ENCODE measurements at regions not wholly inside any gene's neighbourhood (a gene's known extent, or its start where the extent isn't known, plus 50 kb on each side); places are given as distances from the start of the nearest gene placed in this dataset.
"Not testable (repeated sequence)": the region's sequence is repeated elsewhere in the genome, so short reads cannot be mapped to it uniquely, and the experiment has no call there.

DNA sequence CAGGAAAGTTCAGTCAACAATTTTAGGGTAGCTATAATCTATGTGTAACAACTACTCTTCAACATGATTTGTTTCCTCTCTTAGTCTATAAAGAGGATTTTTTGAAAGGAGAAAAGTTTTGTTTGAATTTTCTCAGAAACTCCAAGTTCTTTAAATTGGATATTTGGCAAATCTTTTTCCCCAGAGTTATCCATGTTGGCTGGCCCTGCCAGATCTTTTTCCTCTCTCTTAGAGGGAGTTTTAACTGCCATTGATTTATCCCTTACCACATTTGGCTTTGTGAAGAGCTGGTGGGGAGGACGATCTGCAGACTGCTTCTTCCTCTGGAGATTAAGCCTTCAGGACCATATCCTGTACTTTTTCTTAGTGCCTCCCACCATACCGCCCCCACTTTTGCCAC, 64.9 kb upstream of the ROPN1 start:
- Histone ChIP-seq H3K27ac (no peak overlapping the region), H3K4me3 (no peak overlapping the region), H3K36me3 (no peaks in the 10 kb centered on the region), H3K9me3 (no peaks in the 10 kb centered on the region), H3K4me1 (no peaks in the 10 kb centered on the region), H3K27me3 (no peaks in the 10 kb centered on the region)
- TF ChIP-seq POLR2A (IDR thresholded peaks at IDR 0.05) = no peak
- TF ChIP-seq, protein P1, sequence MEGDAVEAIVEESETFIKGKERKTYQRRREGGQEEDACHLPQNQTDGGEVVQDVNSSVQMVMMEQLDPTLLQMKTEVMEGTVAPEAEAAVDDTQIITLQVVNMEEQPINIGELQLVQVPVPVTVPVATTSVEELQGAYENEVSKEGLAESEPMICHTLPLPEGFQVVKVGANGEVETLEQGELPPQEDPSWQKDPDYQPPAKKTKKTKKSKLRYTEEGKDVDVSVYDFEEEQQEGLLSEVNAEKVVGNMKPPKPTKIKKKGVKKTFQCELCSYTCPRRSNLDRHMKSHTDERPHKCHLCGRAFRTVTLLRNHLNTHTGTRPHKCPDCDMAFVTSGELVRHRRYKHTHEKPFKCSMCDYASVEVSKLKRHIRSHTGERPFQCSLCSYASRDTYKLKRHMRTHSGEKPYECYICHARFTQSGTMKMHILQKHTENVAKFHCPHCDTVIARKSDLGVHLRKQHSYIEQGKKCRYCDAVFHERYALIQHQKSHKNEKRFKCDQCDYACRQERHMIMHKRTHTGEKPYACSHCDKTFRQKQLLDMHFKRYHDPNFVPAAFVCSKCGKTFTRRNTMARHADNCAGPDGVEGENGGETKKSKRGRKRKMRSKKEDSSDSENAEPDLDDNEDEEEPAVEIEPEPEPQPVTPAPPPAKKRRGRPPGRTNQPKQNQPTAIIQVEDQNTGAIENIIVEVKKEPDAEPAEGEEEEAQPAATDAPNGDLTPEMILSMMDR (IDR thresholded peaks at IDR 0.05) = no peak
- no peak for DNase-seq

DNA sequence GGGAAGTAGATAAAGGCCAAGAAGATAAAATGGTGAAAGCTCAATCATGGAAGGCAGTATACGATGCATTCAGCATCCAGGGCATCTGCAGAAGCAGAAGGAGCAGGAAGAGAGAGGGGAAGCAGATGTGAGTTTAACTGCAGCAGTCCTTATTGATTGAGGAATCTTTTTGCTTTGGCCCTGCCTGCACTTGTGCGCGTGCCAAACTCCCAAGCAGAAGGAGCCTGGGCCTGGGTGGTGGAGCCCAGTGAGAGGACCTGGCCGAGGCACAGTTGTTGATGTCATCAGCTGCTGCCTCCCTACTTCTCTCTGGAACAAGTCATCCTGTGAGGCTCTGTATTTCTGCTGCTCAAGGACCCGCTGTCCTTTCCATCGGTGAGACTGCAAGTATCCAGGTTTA, 65.5 kb upstream of the ROPN1 start:
- DNase-seq = no peak

DNA sequence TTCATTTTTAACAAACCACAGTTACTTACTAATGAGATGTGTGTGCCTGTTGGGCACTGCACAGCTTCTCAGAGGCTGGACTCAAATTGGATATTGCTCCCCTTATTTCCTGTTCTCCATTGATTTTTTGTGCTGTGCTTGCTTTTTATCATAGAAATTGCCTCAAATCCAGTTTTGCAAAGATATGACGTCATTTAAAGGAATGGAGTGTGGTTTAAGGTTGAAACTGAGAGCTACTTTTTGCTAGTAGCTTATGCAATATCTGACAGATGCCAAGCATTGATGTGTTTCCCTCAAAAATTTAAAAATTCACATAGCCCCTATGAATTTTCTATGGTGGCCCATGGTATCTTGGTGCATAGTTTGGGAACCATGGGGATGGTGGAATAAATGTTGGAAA, 67.7 kb upstream of the ROPN1 start:
- Histone ChIP-seq H3K27ac (no peak overlapping the region), H3K27me3 (no peaks in the 10 kb centered on the region), H3K9me3 (no peaks in the 10 kb centered on the region), H3K36me3 (no peaks in the 10 kb centered on the region), H3K4me3 (no peak overlapping the region), H3K4me1 (no peaks in the 10 kb centered on the region)
- no peak for DNase-seq
- TF ChIP-seq POLR2A (IDR thresholded peaks at IDR 0.05) = no peak
- TF ChIP-seq, protein P1 (IDR thresholded peaks at IDR 0.05) = no peak

More for the DNA sequence above, 65.5 kb upstream of the ROPN1 start:
- Histone ChIP-seq H3K27me3 (no peaks in the 10 kb centered on the region), H3K27ac (no peak overlapping the region), H3K9me3 (no peaks in the 10 kb centered on the region), H3K36me3 (no peaks in the 10 kb centered on the region), H3K4me1 (no peaks in the 10 kb centered on the region), H3K4me3 (no peak overlapping the region)
- TF ChIP-seq, protein P1 (IDR thresholded peaks at IDR 0.05) = no peak
- TF ChIP-seq POLR2A (IDR thresholded peaks at IDR 0.05) = no peak

DNA sequence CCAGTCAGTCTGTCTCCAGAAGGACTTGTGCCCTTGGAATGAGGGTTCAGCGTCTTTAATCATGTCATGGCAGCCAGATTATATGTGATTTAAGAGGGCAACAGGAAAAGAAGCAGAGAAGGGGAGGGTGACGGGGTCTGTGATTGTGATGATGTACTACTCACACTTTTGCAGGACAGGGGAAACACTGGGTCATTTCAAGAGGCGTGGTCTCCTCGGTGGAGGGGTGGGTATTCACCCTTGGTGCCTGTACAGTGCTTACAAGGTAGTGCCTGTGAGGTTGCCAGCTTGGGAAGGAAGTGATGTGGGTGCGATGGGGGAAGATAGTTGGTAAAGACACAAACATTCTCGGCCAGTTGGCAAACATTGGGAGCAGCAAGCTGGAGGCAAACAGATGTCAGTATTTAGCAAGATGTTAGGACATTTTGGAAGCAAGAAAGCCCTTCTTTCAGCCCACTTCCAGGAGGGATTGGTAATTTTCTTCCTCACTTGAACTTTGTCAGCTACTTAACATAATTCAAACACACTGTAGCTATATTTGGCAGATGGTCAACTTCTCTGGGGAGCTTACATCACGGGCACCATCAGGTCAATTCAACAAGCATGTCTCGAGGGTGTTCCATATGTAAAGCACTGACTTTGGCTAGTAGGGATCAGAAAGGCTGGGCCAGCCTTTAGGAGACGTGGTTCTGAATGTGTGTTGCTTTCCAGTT, 71.4 kb upstream of the ROPN1 start:
- Histone ChIP-seq H3K4me1 (no peaks in the 10 kb centered on the region), H3K27me3 (no peaks in the 10 kb centered on the region), H3K4me3 (no peak overlapping the region), H3K36me3 (no peaks in the 10 kb centered on the region), H3K9me3 (no peaks in the 10 kb centered on the region), H3K27ac (no peak overlapping the region)
- TF ChIP-seq, protein P1 (IDR thresholded peaks at IDR 0.05) = no peak
- TF ChIP-seq POLR2A (IDR thresholded peaks at IDR 0.05) = no peak
- no peak for DNase-seq

DNA sequence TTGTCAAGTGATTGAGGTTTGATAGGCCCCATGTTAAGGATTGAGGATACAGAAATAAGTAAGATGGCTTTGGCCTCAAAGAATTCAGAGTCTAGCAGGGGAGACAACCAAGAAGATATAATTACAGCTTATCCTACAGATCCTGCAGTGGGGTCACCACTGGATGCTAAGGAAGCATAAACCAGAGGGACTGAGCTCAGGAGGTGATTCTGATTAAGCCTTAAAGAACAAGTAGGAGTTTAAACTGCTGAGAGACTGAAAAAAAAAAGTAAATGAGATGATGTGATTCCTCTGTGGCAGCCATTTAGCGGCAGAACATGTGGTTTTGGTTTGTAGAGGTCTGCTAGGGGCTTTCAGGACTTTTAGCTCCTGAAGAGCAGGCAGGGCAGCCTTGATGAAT, 72.1 kb upstream of the ROPN1 start:
- Histone ChIP-seq H3K27me3 (no peaks in the 10 kb centered on the region), H3K4me1 (no peaks in the 10 kb centered on the region), H3K27ac (no peak overlapping the region), H3K4me3 (no peak overlapping the region), H3K36me3 (no peaks in the 10 kb centered on the region), H3K9me3 (no peaks in the 10 kb centered on the region)
- no peak for TF ChIP-seq POLR2A (IDR thresholded peaks at IDR 0.05)
- TF ChIP-seq, protein P1 (IDR thresholded peaks at IDR 0.05) = no peak
- no peak for DNase-seq

DNA sequence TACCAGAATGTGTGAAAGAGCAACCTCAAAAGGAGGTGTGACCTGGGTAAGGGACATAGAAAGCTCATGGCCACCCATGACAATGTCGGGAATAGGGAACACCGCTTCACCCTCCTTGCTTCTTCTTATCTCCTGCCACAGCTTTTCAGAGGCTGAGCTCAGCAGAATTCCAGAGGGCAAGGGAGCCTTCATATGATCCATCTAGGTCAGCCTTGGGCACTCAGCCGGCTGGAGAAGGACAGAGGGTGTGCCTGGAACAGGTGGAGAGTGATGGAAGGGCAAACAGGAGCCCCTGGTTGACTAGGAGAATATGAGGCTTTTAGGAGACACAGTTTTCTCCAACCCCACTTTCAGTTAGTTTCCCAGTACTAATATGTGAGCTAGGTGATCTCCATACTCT, 74.6 kb upstream of the ROPN1 start:
- not testable (repeated sequence) for H3K27me3 ChIP-seq, H3K9me3 ChIP-seq, H3K4me1 ChIP-seq, DNase-seq, H3K27ac ChIP-seq, H3K36me3 ChIP-seq, H3K4me3 ChIP-seq

DNA sequence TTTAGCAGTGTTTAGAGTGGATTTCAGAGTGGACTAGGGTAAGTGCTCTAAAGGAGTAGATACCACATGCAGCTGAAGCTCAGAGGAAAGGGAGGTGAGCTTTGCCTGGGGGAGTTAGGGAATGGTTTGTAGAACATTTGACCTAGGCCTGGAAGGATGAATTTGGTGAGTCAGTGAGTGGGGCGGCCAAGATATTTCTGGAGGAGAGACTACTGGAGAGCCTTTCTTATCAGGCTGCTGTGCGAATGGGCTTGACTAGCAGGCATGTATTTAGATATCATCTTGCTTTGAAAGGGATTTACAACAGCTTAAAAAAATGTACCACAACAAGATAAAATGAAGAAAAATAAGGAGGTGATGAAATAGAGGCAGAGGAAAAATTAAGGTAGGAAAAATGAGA, 77.8 kb upstream of the ROPN1 start:
- DNase-seq, H3K4me1 ChIP-seq, H3K27me3 ChIP-seq, H3K9me3 ChIP-seq, H3K36me3 ChIP-seq, H3K27ac ChIP-seq, H3K4me3 ChIP-seq: not testable (repeated sequence)

DNA sequence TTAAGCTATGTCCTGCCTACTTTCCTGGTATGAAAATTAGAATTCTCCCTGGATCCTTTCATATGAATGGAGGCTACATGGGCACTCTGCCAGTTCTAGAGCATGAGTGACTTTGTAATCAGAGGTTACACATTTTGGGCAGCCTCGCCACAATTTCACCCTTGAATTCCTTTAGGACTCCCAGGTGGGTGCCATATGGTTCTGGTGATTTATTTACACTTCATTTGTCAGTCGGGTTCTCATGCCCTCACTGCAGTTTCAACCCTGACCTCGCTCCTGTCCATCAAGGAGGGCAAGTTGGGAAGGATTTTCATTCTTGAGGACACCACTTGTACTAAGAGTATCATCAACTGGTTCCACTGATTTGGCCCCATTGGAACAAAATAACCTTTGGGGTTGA, 83.2 kb upstream of the ROPN1 start:
- not testable (repeated sequence) for H3K4me3 ChIP-seq, H3K27me3 ChIP-seq, H3K4me1 ChIP-seq, H3K9me3 ChIP-seq, H3K36me3 ChIP-seq, DNase-seq, H3K27ac ChIP-seq

Data from Peyer's patch (tissue), 4 donors.